GM12878 (cell line): ENCODE measurements at regions not wholly inside any gene's neighbourhood (a gene's known extent, or its start where the extent isn't known, plus 50 kb on each side); places are given as distances from the start of the nearest gene placed in this dataset.

Source experiments
- ATAC-seq: fragments of 200-7000 bp; cut with Tn5 transposase; 3 replicates; pipeline ENCODE4 v1.9.1; 2020; ENCODE audit warnings: mild to moderate bottlenecking, moderate library complexity
- BruUV-seq: library from RNA; stranded (reverse); fragments of 400-500 nt; replicated peaks from 2 replicates; lab custom pipeline; 2021; lab: Mats Ljungman, UMichigan
- CTCF ChIA-PET: fragments of 300-600 bp; sonication (Branson Sonifier 250); formaldehyde crosslinking; extraction: SDS; loops from one replicate; lab custom pipeline; 2021; ENCODE audit warnings: inconsistent platforms; lab: Yijun Ruan, JAX
- POLR2A ChIA-PET: fragments of 350-600 bp; formaldehyde crosslinking; extraction: SDS; loops from one replicate; lab custom pipeline; 2021; ENCODE audit warnings: inconsistent platforms; lab: Charles Lee
- RAD21 ChIA-PET: fragments of 300-600 bp; sonication (Branson Sonifier 250); formaldehyde crosslinking; loops from one replicate; lab custom pipeline; 2023; ENCODE audit warnings: antibody characterized with exemption; ENCODE audit not compliant: unreplicated experiment; lab: Charles Lee
- SMC1A ChIA-PET: fragments of 300-600 bp; sonication (Branson Sonifier 250); formaldehyde crosslinking; loops from one replicate; lab custom pipeline; 2023; ENCODE audit not compliant: unreplicated experiment, uncharacterized antibody; lab: Charles Lee
- DNase-seq: peaks from one replicate; pipeline ENCODE4 v3.0.0-alpha.2; 2011; ENCODE audit warnings: low read depth, low spot score
- FAIRE-seq: peaks from 3 replicates; lab custom pipeline; 2011; peaks lifted over from hg19 to GRCh38; lab: Jason Lieb, UNC
- H2AFZ ChIP-seq: 2 replicates; pipeline ENCODE4 v1.6.0; 2011; ENCODE audit warnings: low read depth, low read length, control low read depth; ENCODE audit not compliant: control insufficient read depth
- H3K27ac ChIP-seq: 2 replicates; pipeline ENCODE4 v1.5.1; 2011; ENCODE audit warnings: control low read depth; ENCODE audit not compliant: control insufficient read depth, insufficient read depth
- H3K27me3 ChIP-seq, 2 experiments: replicated peaks in 1 of 2; 2 replicates each; pipeline versions ENCODE4 v1.6.0 to v1.6.1; 2011; ENCODE audit warnings: low read length in 1 of 2; ENCODE audit not compliant: control insufficient read depth in 2 of 2, insufficient read depth in 2 of 2
- H3K36me3 ChIP-seq, 2 experiments: 2 replicates each; pipeline ENCODE4 v1.5.1; 2011; ENCODE audit warnings: low read length in 1 of 2; ENCODE audit not compliant: control insufficient read depth in 2 of 2, insufficient read depth in 2 of 2
- H3K4me1 ChIP-seq: 2 replicates; pipeline ENCODE4 v1.6.1; 2011; ENCODE audit warnings: mild to moderate bottlenecking, low read length, moderate library complexity, mixed read lengths; ENCODE audit not compliant: control insufficient read depth, insufficient read depth
- H3K4me2 ChIP-seq: 2 replicates; pipeline ENCODE4 v1.6.0; 2011; ENCODE audit warnings: control low read depth; ENCODE audit not compliant: control insufficient read depth, insufficient read depth
- H3K4me3 ChIP-seq: fragments of 200-600 bp; sonication (generic); 2 replicates; pipeline ENCODE4 v1.5.1; 2016
- H3K79me2 ChIP-seq: 2 replicates; pipeline ENCODE4 v1.6.0; 2011; ENCODE audit warnings: low read length; ENCODE audit not compliant: control insufficient read depth, insufficient read depth
- H3K9ac ChIP-seq: 2 replicates; pipeline ENCODE4 v1.8.0; 2011; ENCODE audit warnings: low read length, control low read depth, mixed read lengths; ENCODE audit not compliant: control insufficient read depth, insufficient read depth
- H3K9me3 ChIP-seq: replicated peaks from 3 replicates; pipeline ENCODE4 v1.5.1; 2011; ENCODE audit warnings: mild to moderate bottlenecking, low read length; ENCODE audit not compliant: control insufficient read depth, insufficient read depth
- H4K20me1 ChIP-seq: 2 replicates; pipeline ENCODE4 v1.6.0; 2011; ENCODE audit not compliant: control insufficient read depth, insufficient read depth
- CBX3 ChIP-seq: fragments of 200-600 bp; sonication (generic); IDR thresholded peaks from 2 replicates; pipeline ENCODE4 v1.6.1; 2016; ENCODE audit warnings: low read depth, borderline replicate concordance
- FOXM1 ChIP-seq: IDR thresholded peaks from 2 replicates; pipeline ENCODE4 v1.6.1; 2012; ENCODE audit warnings: low read depth, mild to moderate bottlenecking, inconsistent platforms, low read length, moderate library complexity
- GABPA ChIP-seq: IDR thresholded peaks from 2 replicates; pipeline ENCODE4 v1.6.1; 2014; ENCODE audit warnings: antibody characterized with exemption, low read depth, mild to moderate bottlenecking, inconsistent platforms
- HDAC2 ChIP-seq: fragments of 200-600 bp; sonication (generic); IDR thresholded peaks from 2 replicates; pipeline ENCODE4 v1.6.1; 2017
- HDAC6 ChIP-seq: fragments of 200-600 bp; sonication (generic); IDR thresholded peaks from one replicate; pipeline ENCODE4 v1.8.0; 2017; ENCODE audit warnings: antibody characterized with exemption; ENCODE audit not compliant: unreplicated experiment
- HSF1 ChIP-seq: fragments of 150-350 bp; IDR thresholded peaks from 2 replicates; pipeline ENCODE4 v1.6.1; 2014; ENCODE audit warnings: mild to moderate bottlenecking, low read depth, low read length
- MTA2 ChIP-seq: fragments of 450-650 bp; IDR thresholded peaks from 2 replicates; pipeline ENCODE4 v1.6.1; 2016; ENCODE audit warnings: low read depth, mild to moderate bottlenecking, moderate library complexity
- NFIC ChIP-seq: IDR thresholded peaks from 2 replicates; pipeline ENCODE4 v1.6.1; 2012; ENCODE audit warnings: low read depth, mild to moderate bottlenecking, inconsistent platforms, low read length, moderate library complexity
- PAX5 ChIP-seq: IDR thresholded peaks from 2 replicates; pipeline ENCODE4 v1.6.1; 2011; ENCODE audit warnings: low read depth, low read length, borderline replicate concordance
- PRDM15 ChIP-seq: fragments of 450-650 bp; formaldehyde crosslinking; IDR thresholded peaks from 2 replicates; pipeline ENCODE4 v1.4.0; 2020; ENCODE audit warnings: mild to moderate bottlenecking, moderate library complexity
- REST ChIP-seq: IDR thresholded peaks from 2 replicates; pipeline ENCODE4 v1.6.1; 2012; ENCODE audit warnings: mild to moderate bottlenecking, low read depth, low read length
- SIX5 ChIP-seq: IDR thresholded peaks from 2 replicates; pipeline ENCODE4 v1.6.1; 2011; ENCODE audit warnings: mild to moderate bottlenecking, low read depth, low read length, moderate library complexity; ENCODE audit not compliant: severe bottlenecking
- SMAD5 ChIP-seq: IDR thresholded peaks from 2 replicates; pipeline ENCODE4 v1.6.1; 2016; ENCODE audit warnings: antibody characterized with exemption, low read depth
- SP1 ChIP-seq: IDR thresholded peaks from one replicate; pipeline ENCODE4 v1.6.1; 2011; ENCODE audit warnings: low read depth, low read length
- TCF3 ChIP-seq: IDR thresholded peaks from 2 replicates; pipeline ENCODE4 v1.6.1; 2012; ENCODE audit warnings: low read depth, mild to moderate bottlenecking, low read length, borderline replicate concordance; ENCODE audit not compliant: insufficient read depth
- WGBS: methylation state at CpG from one replicate; pipeline ENCODE4 v1.1.6; 2016; ENCODE audit warnings: low lambda C conversion rate; ENCODE audit not compliant: insufficient replicate concordance, insufficient coverage; ENCODE audit errors: missing lambda C conversion rate; 5-methylcytosine and 5-hydroxymethylcytosine counted together
- in situ Hi-C: fragments of 300-500 bp; cut with MboI; formaldehyde crosslinking; loops from 9 replicates; pipeline ENCODE4 v1.14.3; 2018; ENCODE audit warnings: mixed read lengths
- intact Hi-C: fragments of 100-400 bp; cut with micrococcal nuclease; formaldehyde crosslinking; loops from one replicate; pipeline ENCODE4 v1.14.2; 2022; ENCODE audit not compliant: unreplicated experiment

GRCh38 chr18:54090856-54091255 is 133.6 kb downstream of the MBD2 start (continued):
- no peak for TF ChIP-seq PRDM15 (CRISPR knock-in tag)

- H3K4me3 ChIP-seq: no peak overlapping the region
- 15% methylated on average over 2 of the region's 2 CpGs for WGBS
- H2AFZ ChIP-seq: no peak overlapping the region
- POLR2A ChIA-PET: no interaction called here
- in situ Hi-C loops: no loop called here
- no peak overlapping the region for H3K27ac ChIP-seq
- SMC1A ChIA-PET: no interaction called here
- peaks cover 1% of the 10 kb centered on the region; the same call in 2 of the 3 replicates for H3K9me3 ChIP-seq
- RAD21 ChIA-PET: no interaction called here
- DNase-seq (no peak), ATAC-seq (no peak), FAIRE-seq (no peak)
- CTCF ChIA-PET: interaction anchor here (0.6 to 1.4 kb wide), 5 partner anchors 9 to 183 kb away, joined by 3 to 4 read pairs (median 3); no protein-coding TSS in a partner anchor
- no peaks in the 10 kb centered on the region for H3K79me2 ChIP-seq
- H4K20me1 ChIP-seq: no peaks in the 10 kb centered on the region
- no peak overlapping the region for H3K4me2 ChIP-seq
- H3K9ac ChIP-seq: no peak overlapping the region
- BruUV-seq: no TSS peak
- H3K36me3 ChIP-seq: no peaks in the 10 kb centered on the region
- no peaks in the 10 kb centered on the region for H3K27me3 ChIP-seq
- H3K4me1 ChIP-seq: peaks cover 12% of the 10 kb centered on the region
- intact Hi-C loops: no loop called here
- no peak for TF ChIP-seq FOXM1
- TF ChIP-seq SIX5: no peak
- no peak for TF ChIP-seq HSF1
- TF ChIP-seq GABPA: no peak
- TF ChIP-seq REST: no peak
- TF ChIP-seq HDAC2: no peak
- TF ChIP-seq TCF3: no peak
- TF ChIP-seq PAX5: no peak
- no peak for TF ChIP-seq MTA2
- no peak for TF ChIP-seq NFIC
- TF ChIP-seq SMAD5: no peak
- no peak for TF ChIP-seq HDAC6
- no peak for TF ChIP-seq CBX3
- no peak for TF ChIP-seq SP1
These were observed 134.6 kb downstream of the MBD2 start for GRCh38 chr18:54089749-54090459.
